VCaP (cell line): ENCODE measurements at regions not wholly inside any gene's neighbourhood (a gene's known extent, or its start where the extent isn't known, plus 50 kb on each side); places are given as distances from the start of the nearest gene placed in this dataset.
A peak's percentile ranks its signal among the peaks of the same experiment; 100 is the strongest.
"Not testable (repeated sequence)": the region's sequence is repeated elsewhere in the genome, so short reads cannot be mapped to it uniquely, and the experiment has no call there.

Experiments used
- H3K27ac ChIP-seq: fragments of 450-650 bp; 2 replicates; pipeline ENCODE4 v1.5.1; 2017
- CTCF ChIP-seq: fragments of 450-650 bp; conservative IDR thresholded peaks from 2 replicates; pipeline ENCODE4 v1.5.1; 2017; ENCODE audit warnings: mild to moderate bottlenecking, moderate library complexity

- no peak for TF ChIP-seq CTCF
- H3K27ac ChIP-seq, result no peak overlapping the region
Measured at GRCh38 chr3:177694316-177694715, 497.0 kb upstream of the TBL1XR1 start.

- no peak overlapping the region for H3K27ac ChIP-seq
- TF ChIP-seq CTCF, result no peak
Measured at GRCh38 chr3:177694951-177695350, 497.7 kb upstream of the TBL1XR1 start.

GRCh38 chr3:177700117-177700516, 502.8 kb upstream of the TBL1XR1 start:
- TF ChIP-seq CTCF, result no peak

GRCh38 chr3:177703788-177704187, 506.5 kb upstream of the TBL1XR1 start:
- TF ChIP-seq CTCF, result no peak

More at GRCh38 chr3:177700117-177700516, 502.8 kb upstream of the TBL1XR1 start:
- H3K27ac ChIP-seq, result no peak overlapping the region

GRCh38 chr3:177705976-177706823, 508.9 kb upstream of the TBL1XR1 start:
- peak overlapping the region; percentile 2; the same call in 1 of the 2 replicates for H3K27ac ChIP-seq
- no peak for TF ChIP-seq CTCF

More at GRCh38 chr3:177703788-177704187, 506.5 kb upstream of the TBL1XR1 start:
- no peak overlapping the region for H3K27ac ChIP-seq

- not testable (repeated sequence) for H3K27ac ChIP-seq
Measured at GRCh38 chr3:177709470-177709869, 512.2 kb upstream of the TBL1XR1 start.

- TF ChIP-seq CTCF, result no peak
- no peak overlapping the region for H3K27ac ChIP-seq
Measured at GRCh38 chr3:177710506-177710905, 513.2 kb upstream of the TBL1XR1 start.

GRCh38 chr3:177711637-177712036, 514.4 kb upstream of the TBL1XR1 start:
- H3K27ac ChIP-seq, result no peak overlapping the region
- no peak for TF ChIP-seq CTCF
